ENCODE measurements at regions not wholly inside any gene's neighbourhood (a gene's known extent, or its start where the extent isn't known, plus 50 kb on each side); places are given as distances from the start of the nearest gene placed in this dataset.

- Histone ChIP-seq H3K4me2 (ENCODE audit: control insufficient read depth, insufficient read depth) (no peak overlapping the region), H3K27ac (ENCODE audit: control insufficient read depth, insufficient read depth) (no peak overlapping the region), H3K4me1 (ENCODE audit: control insufficient read depth, insufficient read depth, low read length) (no peaks in the 10 kb centered on the region), H3K9me3 (replicated peaks; ENCODE audit: control insufficient read depth, insufficient read depth, low read length) (no peaks in the 10 kb centered on the region), H3K79me2 (ENCODE audit: control insufficient read depth, insufficient read depth, low read length) (no peaks in the 10 kb centered on the region), H3K9ac (ENCODE audit: control insufficient read depth, insufficient read depth, low read length) (no peak overlapping the region), H3K4me3 (no peak overlapping the region), H4K20me1 (ENCODE audit: control insufficient read depth, insufficient read depth) (no peaks in the 10 kb centered on the region), H2AFZ (ENCODE audit: control insufficient read depth, low read depth, low read length) (no peak overlapping the region), H3K36me3 (ENCODE audit: control insufficient read depth in 2 of 2, insufficient read depth in 2 of 2, low read length in 1 of 2) (no peaks in the 10 kb centered on the region), H3K27me3 (replicated peaks in 1 of 2; ENCODE audit: control insufficient read depth in 2 of 2, insufficient read depth in 2 of 2, low read length in 1 of 2) (no peaks in the 10 kb centered on the region)
- RAD21 ChIA-PET (ENCODE audit: unreplicated experiment) = no interaction called here
- FAIRE-seq (no peak), ATAC-seq (no peak), DNase-seq (ENCODE audit: low read depth, low spot score) (no peak)
- intact Hi-C loops (cut with micrococcal nuclease; ENCODE audit: unreplicated experiment) (no loop called here), in situ Hi-C loops (cut with MboI) (no loop called here)
- SMC1A ChIA-PET (ENCODE audit: uncharacterized antibody, unreplicated experiment) = no interaction called here
- 82% methylated on average over 13 of the region's 13 CpGs for WGBS (ENCODE audit: insufficient coverage, insufficient replicate concordance, low lambda C conversion rate, missing lambda C conversion rate)
- no peak for TF ChIP-seq TCF12 (IDR thresholded peaks at IDR 0.05; ENCODE audit: low read depth, low read length)
- TF ChIP-seq MLLT1 (IDR thresholded peaks at IDR 0.05) = no peak
- no peak for TF ChIP-seq HCFC1 (IDR thresholded peaks at IDR 0.05; ENCODE audit: low read length)
- TF ChIP-seq USF1 (IDR thresholded peaks at IDR 0.05; ENCODE audit: borderline replicate concordance, extremely low read length, insufficient read depth, low read depth, low read length) = no peak
- TF ChIP-seq KDM1A (IDR thresholded peaks at IDR 0.05; ENCODE audit: borderline replicate concordance) = no peak
- TF ChIP-seq NFIC (IDR thresholded peaks at IDR 0.05; ENCODE audit: low read depth, low read length) = no peak
- no peak for TF ChIP-seq NKRF (conservative IDR thresholded peaks at IDR 0.05)
- no peak for TF ChIP-seq USF2 (IDR thresholded peaks at IDR 0.05; ENCODE audit: borderline replicate concordance, low read depth, low read length)
- TF ChIP-seq POLR2A (IDR thresholded peaks at IDR 0.05; ENCODE audit: low read depth, low read length) = no peak
- TF ChIP-seq EZH2 (IDR thresholded peaks at IDR 0.05; ENCODE audit: borderline replicate concordance, control insufficient read depth, low read depth, low read length) = no peak
- TF ChIP-seq MEF2B (IDR thresholded peaks at IDR 0.05; ENCODE audit: partially characterized antibody, poor library complexity, severe bottlenecking) = no peak
- no peak for TF ChIP-seq POLR2AphosphoS2 (IDR thresholded peaks at IDR 0.05; ENCODE audit: low read depth, low read length)
- no peak for TF ChIP-seq KLF5 (IDR thresholded peaks at IDR 0.05; ENCODE audit: partially characterized antibody)
- TF ChIP-seq TARDBP (IDR thresholded peaks at IDR 0.05; ENCODE audit: borderline replicate concordance) = no peak
- no peak for TF ChIP-seq KAT2A (conservative IDR thresholded peaks at IDR 0.05; ENCODE audit: control insufficient read depth, low read depth, low read length)
- no peak for TF ChIP-seq RB1 (IDR thresholded peaks at IDR 0.05; ENCODE audit: borderline replicate concordance)
- no peak for TF ChIP-seq SP1 (IDR thresholded peaks at IDR 0.05; ENCODE audit: low read depth, low read length)
- no peak for TF ChIP-seq SREBF1 (IDR thresholded peaks at IDR 0.05; ENCODE audit: low read length)
- no TSS peak for BruUV-seq (replicated peaks)
- POLR2A ChIA-PET = no interaction called here
- CTCF ChIA-PET = no interaction called here
Measured at GRCh38 chr3:125692361-125692760, 97.1 kb upstream of the OSBPL11 start.

Data from GM12878 (cell line).